Neural progenitor cell (in vitro differentiated cells): ENCODE measurements at regions not wholly inside any gene's neighbourhood (a gene's known extent, or its start where the extent isn't known, plus 50 kb on each side); places are given as distances from the start of the nearest gene placed in this dataset.

Source experiments
- CTCF ChIP-seq: fragments of 200-600 bp; sonication (generic); IDR thresholded peaks from 2 replicates; pipeline ENCODE4 v1.5.1; 2017; ENCODE audit warnings: antibody characterized with exemption, mild to moderate bottlenecking
- EZH2 ChIP-seq: fragments of 200-600 bp; sonication (generic); IDR thresholded peaks from 2 replicates; pipeline ENCODE4 v1.6.1; 2017; ENCODE audit warnings: antibody characterized with exemption, mild to moderate bottlenecking, moderate library complexity

GRCh38 chr5:97338729-97339128 is 155.7 kb upstream of the RIOK2 start:
- TF ChIP-seq CTCF = no peak
- TF ChIP-seq EZH2 = no peak
